ENCODE measurements at regions not wholly inside any gene's neighbourhood (a gene's known extent, or its start where the extent isn't known, plus 50 kb on each side); places are given as distances from the start of the nearest gene placed in this dataset.

DNA sequence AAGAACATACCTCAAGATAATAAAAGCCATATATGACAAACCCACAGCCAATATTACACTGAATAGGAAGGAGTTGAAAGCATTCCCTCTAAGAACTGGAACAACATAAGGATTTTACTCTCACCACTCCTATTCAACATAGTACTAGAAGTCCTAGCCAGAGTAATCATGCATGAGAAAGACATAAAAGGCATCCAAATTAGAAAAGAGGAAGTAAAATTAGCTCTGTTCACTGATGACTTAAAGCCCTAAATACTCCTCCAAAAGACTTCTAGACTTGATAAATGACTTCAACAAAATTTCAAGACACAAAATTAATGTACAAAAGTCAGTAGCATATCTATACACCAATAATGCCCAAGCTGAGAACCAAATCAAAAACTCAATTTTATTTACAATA, 235.7 kb downstream of the NKX6-1 start:
- TF ChIP-seq CTCF (IDR thresholded peaks at IDR 0.05) = no peak
- TF ChIP-seq POLR2A (IDR thresholded peaks at IDR 0.05) = no peak
